ENCODE measurements at regions not wholly inside any gene's neighbourhood (a gene's known extent, or its start where the extent isn't known, plus 50 kb on each side); places are given as distances from the start of the nearest gene placed in this dataset.

GRCh38 chr2:204122425-204122824, 185.9 kb downstream of the ICOS start:
- Histone ChIP-seq H3F3A (ENCODE audit: insufficient read depth, low read length) (no peaks in the 10 kb centered on the region), H3K4me3 (ENCODE audit: low read length) (no peak overlapping the region), H4K20me1 (ENCODE audit: insufficient read depth, low read length) (no peaks in the 10 kb centered on the region), H3K4me2 (ENCODE audit: low read depth, low read length) (no peak overlapping the region), H3K4me1 (ENCODE audit: low read length) (0 out of 2 replicates have a peak, but pooled peaks cover 3% of the 10 kb centered on the region), H3K79me2 (ENCODE audit: low read length) (no peaks in the 10 kb centered on the region), H3K9ac (ENCODE audit: low read length) (no peak overlapping the region), H2AFZ (ENCODE audit: low read length) (no peak overlapping the region), H3K9me3 (replicated peaks; ENCODE audit: insufficient read depth, low read length) (no peaks in the 10 kb centered on the region), H3K9me2 (replicated peaks; ENCODE audit: insufficient read depth, low read length) (no peaks in the 10 kb centered on the region), H3K36me3 (replicated peaks; ENCODE audit: insufficient read depth, low read length) (no peaks in the 10 kb centered on the region), H3K27ac (ENCODE audit: low read length) (no peak overlapping the region), H3K27me3 (replicated peaks; ENCODE audit: insufficient read depth, low read length) (no peaks in the 10 kb centered on the region)
- DNase-seq: no peak
- TF ChIP-seq EZH2 (optimal IDR thresholded peaks at IDR 0.05; ENCODE audit: low read depth, low read length) (no peak), EZH2phosphoT487 (IDR thresholded peaks at IDR 0.05; ENCODE audit: low read length) (no peak), CTCF (IDR thresholded peaks at IDR 0.05; ENCODE audit: low read length) (no peak)

GRCh38 chr2:204124140-204124750, 187.7 kb downstream of the ICOS start:
- no peaks in the 10 kb centered on the region for H3K27me3 ChIP-seq (replicated peaks; ENCODE audit: insufficient read depth, low read length)
- H4K20me1 ChIP-seq (ENCODE audit: insufficient read depth, low read length): no peaks in the 10 kb centered on the region
- no peaks in the 10 kb centered on the region for H3K79me2 ChIP-seq (ENCODE audit: low read length)
- H3F3A ChIP-seq (ENCODE audit: insufficient read depth, low read length): no peaks in the 10 kb centered on the region
- H3K4me3 ChIP-seq (ENCODE audit: low read length): no peak overlapping the region
- TF ChIP-seq CTCF (IDR thresholded peaks at IDR 0.05; ENCODE audit: low read length) (no peak), EZH2 (optimal IDR thresholded peaks at IDR 0.05; ENCODE audit: low read depth, low read length) (no peak), EZH2phosphoT487 (IDR thresholded peaks at IDR 0.05; ENCODE audit: low read length) (no peak)
- no peaks in the 10 kb centered on the region for H3K9me3 ChIP-seq (replicated peaks; ENCODE audit: insufficient read depth, low read length)
- no peaks in the 10 kb centered on the region for H3K36me3 ChIP-seq (replicated peaks; ENCODE audit: insufficient read depth, low read length)
- H3K4me1 ChIP-seq (ENCODE audit: low read length): 0 out of 2 replicates have a peak, but pooled peaks cover 3% of the 10 kb centered on the region
- DNase-seq: no peak
- no peak overlapping the region for H3K27ac ChIP-seq (ENCODE audit: low read length)
- H3K9me2 ChIP-seq (replicated peaks; ENCODE audit: insufficient read depth, low read length): no peaks in the 10 kb centered on the region
- H3K4me2 ChIP-seq (ENCODE audit: low read depth, low read length): no peak overlapping the region
- H3K9ac ChIP-seq (ENCODE audit: low read length): no peak overlapping the region
- H2AFZ ChIP-seq (ENCODE audit: low read length): no peak overlapping the region

GRCh38 chr2:204126705-204127104, 190.1 kb downstream of the ICOS start:
- no peaks in the 10 kb centered on the region for H3K9me3 ChIP-seq (replicated peaks; ENCODE audit: insufficient read depth, low read length)
- no peaks in the 10 kb centered on the region for H3K9me2 ChIP-seq (replicated peaks; ENCODE audit: insufficient read depth, low read length)
- DNase-seq: no peak
- H3K27me3 ChIP-seq (replicated peaks; ENCODE audit: insufficient read depth, low read length): no peaks in the 10 kb centered on the region
- H3K4me2 ChIP-seq (ENCODE audit: low read depth, low read length): no peak overlapping the region
- H3K4me1 ChIP-seq (ENCODE audit: low read length): peaks cover 2% of the 10 kb centered on the region
- no peaks in the 10 kb centered on the region for H3F3A ChIP-seq (ENCODE audit: insufficient read depth, low read length)
- H3K4me3 ChIP-seq (ENCODE audit: low read length): no peak overlapping the region
- H3K36me3 ChIP-seq (replicated peaks; ENCODE audit: insufficient read depth, low read length): no peaks in the 10 kb centered on the region
- TF ChIP-seq CTCF (IDR thresholded peaks at IDR 0.05; ENCODE audit: low read length): no peak
- TF ChIP-seq EZH2 (optimal IDR thresholded peaks at IDR 0.05; ENCODE audit: low read depth, low read length): no peak
- no peak for TF ChIP-seq EZH2phosphoT487 (IDR thresholded peaks at IDR 0.05; ENCODE audit: low read length)
- no peak overlapping the region for H3K9ac ChIP-seq (ENCODE audit: low read length)
- H4K20me1 ChIP-seq (ENCODE audit: insufficient read depth, low read length): no peaks in the 10 kb centered on the region
- no peak overlapping the region for H2AFZ ChIP-seq (ENCODE audit: low read length)
- H3K27ac ChIP-seq (ENCODE audit: low read length): no peak overlapping the region
- H3K79me2 ChIP-seq (ENCODE audit: low read length): no peaks in the 10 kb centered on the region
